HepG2 (cell line): ENCODE measurements at regions not wholly inside any gene's neighbourhood (a gene's known extent, or its start where the extent isn't known, plus 50 kb on each side); places are given as distances from the start of the nearest gene placed in this dataset.

Experiments
- ATAC-seq: fragments of 200-7000 bp; cut with Tn5 transposase; 3 replicates; pipeline ENCODE4 v1.9.1; 2020; ENCODE audit warnings: mild to moderate bottlenecking, moderate library complexity
- BruUV-seq: library from RNA; stranded (reverse); fragments of 400-500 nt; replicated peaks from 2 replicates; lab custom pipeline; 2021; lab: Mats Ljungman, UMichigan
- CTCF ChIA-PET: fragments of 300-600 bp; formaldehyde crosslinking; extraction: SDS; loops from one replicate; lab custom pipeline; 2021; ENCODE audit warnings: low total read pairs, inconsistent platforms, low intra/inter-chr PET ratio; lab: Yijun Ruan, JAX
- POLR2A ChIA-PET: fragments of 350-600 bp; sonication (Branson Sonifier 250); formaldehyde crosslinking; loops from one replicate; lab custom pipeline; 2020; ENCODE audit warnings: antibody characterized with exemption, inconsistent platforms; lab: Yijun Ruan, JAX
- DNase-seq: peaks from one replicate; pipeline ENCODE4 v3.0.0-alpha.2; 2015; ENCODE audit warnings: low spot score
- FAIRE-seq: peaks from 3 replicates; lab custom pipeline; 2011; peaks lifted over from hg19 to GRCh38; lab: Jason Lieb, UNC
- H2AFZ ChIP-seq: one replicate; pipeline ENCODE4 v1.6.1; 2011; ENCODE audit warnings: low read length, inconsistent platforms
- H3K27ac ChIP-seq: fragments of 300-600 bp; 3 replicates; pipeline ENCODE4 v1.8.0; 2011; ENCODE audit warnings: mixed run types, mild to moderate bottlenecking, mixed read lengths, low read length, inconsistent platforms; ENCODE audit not compliant: insufficient read depth; ENCODE audit errors: extremely low read length
- H3K27me3 ChIP-seq, 2 experiments: fragments of 200-600 bp in 1 of 2; 2 replicates in 1 of 2; 3 replicates in 1 of 2; pipeline versions ENCODE4 v1.6.0 to v1.8.0; 2011; ENCODE audit warnings: low read length in 2 of 2, mild to moderate bottlenecking in 2 of 2, moderate library complexity in 2 of 2, inconsistent platforms in 1 of 2; ENCODE audit not compliant: insufficient read depth in 2 of 2, control insufficient read depth in 1 of 2
- H3K36me3 ChIP-seq, 2 experiments: fragments of 200-600 bp in 1 of 2; replicated peaks in 1 of 2; 2 replicates in 1 of 2; 3 replicates in 1 of 2; pipeline versions ENCODE4 v1.5.1 to v1.8.0; 2011; ENCODE audit warnings: low read length in 2 of 2, inconsistent platforms in 1 of 2; ENCODE audit not compliant: insufficient read depth in 2 of 2, control insufficient read depth in 1 of 2
- H3K4me1 ChIP-seq: 2 replicates; pipeline ENCODE4 v1.5.1; 2012; ENCODE audit warnings: low read length, inconsistent platforms; ENCODE audit not compliant: insufficient read depth
- H3K4me2 ChIP-seq: 2 replicates; pipeline ENCODE4 v1.6.0; 2011; ENCODE audit warnings: low read depth, low read length, inconsistent platforms
- H3K4me3 ChIP-seq, 3 experiments: fragments of 200-600 bp in 1 of 3; sonication (generic), shearing (Covaris generic) in 1 of 3; replicated peaks in 1 of 3; 2 replicates each; pipeline ENCODE4 v1.5.1; 2011 to 2016; ENCODE audit warnings: low read length in 3 of 3, inconsistent platforms in 2 of 3, low read depth in 2 of 3, mild to moderate bottlenecking in 2 of 3, control low read depth in 1 of 3, mixed read lengths in 1 of 3; ENCODE audit not compliant: insufficient read depth in 1 of 3
- H3K79me2 ChIP-seq: one replicate; pipeline ENCODE4 v1.6.1; 2011; ENCODE audit warnings: low read length, inconsistent platforms; ENCODE audit not compliant: insufficient read depth
- H3K9ac ChIP-seq: 2 replicates; pipeline ENCODE4 v1.6.0; 2011; ENCODE audit warnings: mild to moderate bottlenecking, low read depth, low read length, inconsistent platforms; ENCODE audit not compliant: insufficient read depth
- H3K9me3 ChIP-seq: 2 replicates; pipeline ENCODE4 v1.5.1; 2012; ENCODE audit warnings: mild to moderate bottlenecking, low read length
- H4K20me1 ChIP-seq: 2 replicates; pipeline ENCODE4 v1.6.0; 2011; ENCODE audit warnings: inconsistent platforms, mild to moderate bottlenecking, low read length, moderate library complexity; ENCODE audit not compliant: insufficient read depth
- ELF1 ChIP-seq: sonication (generic); formaldehyde crosslinking; IDR thresholded peaks from 2 replicates; pipeline ENCODE4 v1.4.0; 2020; ENCODE audit warnings: missing genetic modification reagents
- FOSL1 ChIP-seq: sonication (generic); formaldehyde crosslinking; IDR thresholded peaks from 2 replicates; pipeline ENCODE4 v1.9.0; 2021; ENCODE audit warnings: missing genetic modification reagents, borderline replicate concordance
- GABPB1 ChIP-seq: IDR thresholded peaks from 2 replicates; pipeline ENCODE4 v1.6.1; 2016; ENCODE audit warnings: mild to moderate bottlenecking, missing genetic modification reagents, moderate library complexity, missing compliant biosample characterization
- IRX3 ChIP-seq: sonication (generic); formaldehyde crosslinking; IDR thresholded peaks from 2 replicates; pipeline ENCODE4 v1.8.1; 2023; ENCODE audit warnings: mild to moderate bottlenecking, low read depth, missing genetic modification reagents, borderline replicate concordance
- KAT7 ChIP-seq: IDR thresholded peaks from 2 replicates; pipeline ENCODE4 v1.6.1; 2018; ENCODE audit warnings: borderline replicate concordance, missing compliant biosample characterization
- RAD51 ChIP-seq: fragments of 450-650 bp; IDR thresholded peaks from 2 replicates; pipeline ENCODE4 v1.6.1; 2016; ENCODE audit warnings: borderline replicate concordance
- SP140L ChIP-seq: sonication (generic); formaldehyde crosslinking; IDR thresholded peaks from 2 replicates; pipeline ENCODE4 v1.4.0; 2020; ENCODE audit warnings: missing genetic modification reagents, borderline replicate concordance
- ZNF143 ChIP-seq: sonication (generic); formaldehyde crosslinking; IDR thresholded peaks from 2 replicates; pipeline ENCODE4 v1.4.0; 2020; ENCODE audit warnings: missing genetic modification reagents
- ZNF253 ChIP-seq: sonication (generic); formaldehyde crosslinking; IDR thresholded peaks from 2 replicates; pipeline ENCODE4 v1.8.0; 2022; ENCODE audit warnings: mild to moderate bottlenecking, missing genetic modification reagents, borderline replicate concordance
- ZNF317 ChIP-seq: sonication (generic); formaldehyde crosslinking; IDR thresholded peaks from 2 replicates; pipeline ENCODE4 v1.5.0; 2020; ENCODE audit warnings: mild to moderate bottlenecking, missing genetic modification reagents
- WGBS: methylation state at CpG from one replicate; pipeline ENCODE4 v1.1.6; 2017; ENCODE audit warnings: low lambda C conversion rate; 5-methylcytosine and 5-hydroxymethylcytosine counted together
- in situ Hi-C: cut with HindIII; loops from 2 replicates; pipeline ENCODE4 v1.10.0; 2017; ENCODE audit warnings: low pct_unique_long_range_greater_than_20kb; ENCODE audit not compliant: extremely low pct_ligation_motif_present
- intact Hi-C: fragments of 100-400 bp; cut with micrococcal nuclease; formaldehyde crosslinking; loops from one replicate; pipeline ENCODE4 v1.10.0; 2022; ENCODE audit not compliant: unreplicated experiment
- TF ChIP-seq, protein P1 (sequence below): sonication (generic); formaldehyde crosslinking; IDR thresholded peaks from 2 replicates; pipeline ENCODE4 v1.4.0; 2020; ENCODE audit warnings: missing genetic modification reagents; ENCODE audit errors: not compliant biosample characterization
- TF ChIP-seq, protein P2 (sequence below): sonication (generic); formaldehyde crosslinking; IDR thresholded peaks from 2 replicates; pipeline ENCODE4 v1.8.0; 2022; ENCODE audit warnings: mild to moderate bottlenecking, missing genetic modification reagents

DNA sequence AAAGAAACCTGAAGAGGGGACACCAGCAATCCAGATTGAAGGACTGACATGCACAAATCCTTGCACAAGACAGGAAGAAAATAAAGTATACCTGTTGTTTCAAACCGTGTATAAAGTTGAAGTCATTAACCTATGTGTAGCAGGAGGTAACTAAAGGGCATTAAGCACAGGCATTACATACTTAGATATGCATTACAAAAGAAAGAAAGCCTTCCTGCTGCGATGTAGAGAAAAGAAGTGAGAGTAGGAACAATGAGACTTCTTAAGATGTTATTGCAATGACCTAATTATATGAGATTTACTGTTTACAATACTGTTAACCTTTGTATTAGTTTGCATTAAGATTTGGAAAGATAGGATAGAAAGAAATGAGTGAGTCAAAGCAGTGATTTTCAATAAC, 308.9 kb upstream of the PTPRD start (continued):
- no peak for TF ChIP-seq SP140L (CRISPR knock-in tag)
- TF ChIP-seq FOSL1 (CRISPR knock-in tag) = no peak
- TF ChIP-seq, protein P1, sequence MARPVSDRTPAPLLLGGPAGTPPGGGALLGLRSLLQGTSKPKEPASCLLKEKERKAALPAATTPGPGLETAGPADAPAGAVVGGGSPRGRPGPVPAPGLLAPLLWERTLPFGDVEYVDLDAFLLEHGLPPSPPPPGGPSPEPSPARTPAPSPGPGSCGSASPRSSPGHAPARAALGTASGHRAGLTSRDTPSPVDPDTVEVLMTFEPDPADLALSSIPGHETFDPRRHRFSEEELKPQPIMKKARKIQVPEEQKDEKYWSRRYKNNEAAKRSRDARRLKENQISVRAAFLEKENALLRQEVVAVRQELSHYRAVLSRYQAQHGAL = no peak
- TF ChIP-seq, all 625 proteins: peak for 0

DNA sequence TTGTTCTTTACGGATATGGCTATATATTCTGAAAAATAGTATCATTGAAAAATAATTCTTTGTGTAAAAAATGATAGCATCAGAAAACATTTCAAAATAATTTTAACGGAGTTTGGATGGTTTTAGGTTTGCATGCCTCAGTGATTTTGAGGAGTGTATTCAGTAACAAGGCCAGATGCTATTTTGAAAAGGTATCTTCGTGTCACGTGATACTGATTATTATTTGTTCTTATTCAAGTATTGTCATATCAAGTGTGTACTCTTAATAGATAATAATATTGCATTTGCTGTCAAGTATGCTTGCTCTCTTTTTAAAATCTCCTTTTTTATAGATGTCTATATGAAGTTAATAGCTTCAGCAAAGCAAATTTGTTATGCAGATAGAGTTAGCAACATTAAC, 313.1 kb upstream of the PTPRD start:
- in situ Hi-C loops = no loop called here
- Histone ChIP-seq H3K4me3 (no peak overlapping the region), H3K9ac (no peak overlapping the region), H3K4me1 (no peaks in the 10 kb centered on the region), H3K4me2 (no peak overlapping the region), H3K36me3 (no peaks in the 10 kb centered on the region), H3K79me2 (no peaks in the 10 kb centered on the region), H2AFZ (no peak overlapping the region), H3K27me3 (no peaks in the 10 kb centered on the region), H3K27ac (no peak overlapping the region), H3K9me3 (peaks cover 76% of the 10 kb centered on the region), H4K20me1 (no peaks in the 10 kb centered on the region)
- TF ChIP-seq ZNF143 (CRISPR knock-in tag) (no peak), ELF1 (no peak), IRX3 (no peak), GABPB1 (CRISPR knock-in tag) (no peak), RAD51 (peak; percentile 73), KAT7 (CRISPR knock-in tag) (no peak), ZNF317 (no peak), ZNF253 (CRISPR knock-in tag) (no peak)
- TF ChIP-seq, protein P2, sequence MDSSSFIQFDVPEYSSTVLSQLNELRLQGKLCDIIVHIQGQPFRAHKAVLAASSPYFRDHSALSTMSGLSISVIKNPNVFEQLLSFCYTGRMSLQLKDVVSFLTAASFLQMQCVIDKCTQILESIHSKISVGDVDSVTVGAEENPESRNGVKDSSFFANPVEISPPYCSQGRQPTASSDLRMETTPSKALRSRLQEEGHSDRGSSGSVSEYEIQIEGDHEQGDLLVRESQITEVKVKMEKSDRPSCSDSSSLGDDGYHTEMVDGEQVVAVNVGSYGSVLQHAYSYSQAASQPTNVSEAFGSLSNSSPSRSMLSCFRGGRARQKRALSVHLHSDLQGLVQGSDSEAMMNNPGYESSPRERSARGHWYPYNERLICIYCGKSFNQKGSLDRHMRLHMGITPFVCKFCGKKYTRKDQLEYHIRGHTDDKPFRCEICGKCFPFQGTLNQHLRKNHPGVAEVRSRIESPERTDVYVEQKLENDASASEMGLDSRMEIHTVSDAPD (CRISPR knock-in tag) = no peak
- ATAC-seq (no peak), FAIRE-seq (no peak), DNase-seq (no peak)
- ChIA-PET POLR2A (no interaction called here), CTCF (no interaction called here)
- 2% methylated on average over 4 of the region's 4 CpGs for WGBS
- intact Hi-C loops = no loop called here
- BruUV-seq = no TSS peak
